Panc1 (cell line): ENCODE measurements at regions not wholly inside any gene's neighbourhood (a gene's known extent, or its start where the extent isn't known, plus 50 kb on each side); places are given as distances from the start of the nearest gene placed in this dataset.

Source experiments
- ATAC-seq: fragments of 200-7000 bp; cut with Tn5 transposase; 2 replicates; pipeline ENCODE4 v1.9.1; 2020; ENCODE audit warnings: mild to moderate bottlenecking, moderate library complexity
- BruUV-seq: library from RNA; stranded (reverse); fragments of 400-500 nt; replicated peaks from 2 replicates; lab custom pipeline; 2021; lab: Mats Ljungman, UMichigan
- CTCF ChIA-PET: fragments of 300-600 bp; sonication (Branson Sonifier 250); formaldehyde crosslinking; loops from one replicate; lab custom pipeline; 2022; ENCODE audit warnings: antibody characterized with exemption; lab: Charles Lee
- POLR2A ChIA-PET: fragments of 300-600 bp; sonication (Branson Sonifier 250); formaldehyde crosslinking; loops from one replicate; lab custom pipeline; 2022; ENCODE audit warnings: antibody characterized with exemption; lab: Charles Lee
- DNase-seq: peaks from one replicate; pipeline ENCODE4 v3.0.0-alpha.2; 2010; ENCODE audit warnings: low read depth, low spot score
- H3K27ac ChIP-seq: 2 replicates; pipeline ENCODE4 v1.5.1; 2011; ENCODE audit warnings: mild to moderate bottlenecking, low read length, inconsistent platforms
- H3K27me3 ChIP-seq: fragments of 200-500 bp; sonication (Bioruptor generic); 2 replicates; pipeline ENCODE4 v1.6.0; 2014; ENCODE audit warnings: low read length, inconsistent platforms; ENCODE audit not compliant: control insufficient read depth, insufficient read depth
- H3K36me3 ChIP-seq: fragments of 200-500 bp; sonication (Bioruptor generic); 2 replicates; pipeline ENCODE4 v1.5.1; 2014; ENCODE audit warnings: inconsistent platforms, mild to moderate bottlenecking, low read length, moderate library complexity; ENCODE audit not compliant: control insufficient read depth, insufficient read depth
- H3K4me1 ChIP-seq: 2 replicates; pipeline ENCODE4 v1.5.1; 2011; ENCODE audit warnings: inconsistent platforms, mild to moderate bottlenecking, low read length, moderate library complexity; ENCODE audit not compliant: control insufficient read depth, insufficient read depth
- H3K4me3 ChIP-seq, 2 experiments: 2 replicates each; pipeline ENCODE4 v1.5.1; 2011 to 2012; ENCODE audit warnings: low read depth in 2 of 2, low read length in 2 of 2, mild to moderate bottlenecking in 2 of 2, inconsistent platforms in 1 of 2, moderate library complexity in 1 of 2
- H3K9me3 ChIP-seq: fragments of 200-500 bp; sonication (Bioruptor generic); 2 replicates; pipeline ENCODE4 v1.5.1; 2014; ENCODE audit warnings: low read depth, mild to moderate bottlenecking, inconsistent platforms, low read length, moderate library complexity; ENCODE audit not compliant: control insufficient read depth, insufficient read depth
- CTCF ChIP-seq: fragments of 450-650 bp; IDR thresholded peaks from 2 replicates; pipeline ENCODE4 v1.5.1; 2017; ENCODE audit warnings: mild to moderate bottlenecking
- POLR2AphosphoS5 ChIP-seq: IDR thresholded peaks from 2 replicates; pipeline ENCODE4 v1.6.1; 2012; ENCODE audit warnings: mild to moderate bottlenecking, low read depth, low read length, moderate library complexity
- REST ChIP-seq, 2 experiments: IDR thresholded peaks; 2 replicates each; pipeline ENCODE4 v1.6.1; 2011 to 2012; ENCODE audit warnings: low read depth in 2 of 2, control low read depth in 1 of 2, low read length in 1 of 2, mild to moderate bottlenecking in 1 of 2, moderate library complexity in 1 of 2; ENCODE audit not compliant: insufficient read depth in 1 of 2
- SIN3A ChIP-seq: IDR thresholded peaks from 2 replicates; pipeline ENCODE4 v1.6.1; 2012; ENCODE audit warnings: low read depth, mild to moderate bottlenecking, low read length, moderate library complexity, borderline replicate concordance; ENCODE audit not compliant: insufficient read depth
- TCF7L2 ChIP-seq: IDR thresholded peaks from 2 replicates; pipeline ENCODE4 v1.6.1; 2011; ENCODE audit warnings: mild to moderate bottlenecking, low read depth, low read length, inconsistent platforms
- in situ Hi-C: cut with HindIII; loops from 2 replicates; pipeline ENCODE4 v1.10.0; 2016; ENCODE audit warnings: low sequenced_read_pairs, low pct_unique_long_range_greater_than_20kb
- intact Hi-C: fragments of 100-400 bp; cut with micrococcal nuclease; formaldehyde crosslinking; loops from one replicate; pipeline ENCODE4 v1.10.0; 2022; ENCODE audit not compliant: unreplicated experiment

- in situ Hi-C loops (no loop called here), intact Hi-C loops (no loop called here)
- no peaks in the 10 kb centered on the region for H3K9me3 ChIP-seq
- H3K27me3 ChIP-seq = no peaks in the 10 kb centered on the region
- DNase-seq = no peak
- ATAC-seq = no peak
- POLR2A ChIA-PET = no interaction called here
- CTCF ChIA-PET = no interaction called here
- no peaks in the 10 kb centered on the region for H3K4me1 ChIP-seq
- H3K36me3 ChIP-seq = no peaks in the 10 kb centered on the region
- H3K27ac ChIP-seq = no peak overlapping the region
- no TSS peak for BruUV-seq
- TF ChIP-seq POLR2AphosphoS5 (no peak), REST (IDR thresholded peaks at IDR 0.05; ENCODE audit: insufficient read depth in 1 of 2, low read depth in 2 of 2, low read length in 1 of 2) (no peak), CTCF (no peak), SIN3A (no peak), TCF7L2 (no peak)
- H3K4me3 ChIP-seq = no peak overlapping the region
Observed at GRCh38 chr4:179631321-179631720, 2189.1 kb upstream of the AGA start.

- H3K4me1 ChIP-seq = no peaks in the 10 kb centered on the region
- no peak for DNase-seq
- in situ Hi-C loops (no loop called here), intact Hi-C loops (no loop called here)
- H3K36me3 ChIP-seq = no peaks in the 10 kb centered on the region
- no peaks in the 10 kb centered on the region for H3K9me3 ChIP-seq
- H3K27ac ChIP-seq = no peak overlapping the region
- no peaks in the 10 kb centered on the region for H3K27me3 ChIP-seq
- POLR2A ChIA-PET = no interaction called here
- TF ChIP-seq SIN3A (no peak), REST (IDR thresholded peaks at IDR 0.05; ENCODE audit: insufficient read depth in 1 of 2, low read depth in 2 of 2, low read length in 1 of 2) (no peak), CTCF (no peak), TCF7L2 (no peak), POLR2AphosphoS5 (no peak)
- no peak overlapping the region for H3K4me3 ChIP-seq
- CTCF ChIA-PET = no interaction called here
- no TSS peak for BruUV-seq
- ATAC-seq = no peak
Observed at GRCh38 chr4:179634862-179635261, 2192.6 kb upstream of the AGA start.
